ENCODE measurements at regions not wholly inside any gene's neighbourhood (a gene's known extent, or its start where the extent isn't known, plus 50 kb on each side); places are given as distances from the start of the nearest gene placed in this dataset.

- TF ChIP-seq, protein P1, sequence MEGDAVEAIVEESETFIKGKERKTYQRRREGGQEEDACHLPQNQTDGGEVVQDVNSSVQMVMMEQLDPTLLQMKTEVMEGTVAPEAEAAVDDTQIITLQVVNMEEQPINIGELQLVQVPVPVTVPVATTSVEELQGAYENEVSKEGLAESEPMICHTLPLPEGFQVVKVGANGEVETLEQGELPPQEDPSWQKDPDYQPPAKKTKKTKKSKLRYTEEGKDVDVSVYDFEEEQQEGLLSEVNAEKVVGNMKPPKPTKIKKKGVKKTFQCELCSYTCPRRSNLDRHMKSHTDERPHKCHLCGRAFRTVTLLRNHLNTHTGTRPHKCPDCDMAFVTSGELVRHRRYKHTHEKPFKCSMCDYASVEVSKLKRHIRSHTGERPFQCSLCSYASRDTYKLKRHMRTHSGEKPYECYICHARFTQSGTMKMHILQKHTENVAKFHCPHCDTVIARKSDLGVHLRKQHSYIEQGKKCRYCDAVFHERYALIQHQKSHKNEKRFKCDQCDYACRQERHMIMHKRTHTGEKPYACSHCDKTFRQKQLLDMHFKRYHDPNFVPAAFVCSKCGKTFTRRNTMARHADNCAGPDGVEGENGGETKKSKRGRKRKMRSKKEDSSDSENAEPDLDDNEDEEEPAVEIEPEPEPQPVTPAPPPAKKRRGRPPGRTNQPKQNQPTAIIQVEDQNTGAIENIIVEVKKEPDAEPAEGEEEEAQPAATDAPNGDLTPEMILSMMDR (IDR thresholded peaks at IDR 0.05): no peak
- no peak for TF ChIP-seq POLR2A (IDR thresholded peaks at IDR 0.05)
These were observed 350.6 kb downstream of the CDH11 start for GRCh38 chr16:64771273-64771672.
